HEK293 (cell line): ENCODE measurements at regions not wholly inside any gene's neighbourhood (a gene's known extent, or its start where the extent isn't known, plus 50 kb on each side); places are given as distances from the start of the nearest gene placed in this dataset.

ENCODE experiments used
- CTCF ChIA-PET: fragments of 350-600 bp; formaldehyde crosslinking; extraction: SDS; loops from one replicate; lab custom pipeline; 2021; ENCODE audit warnings: antibody characterized with exemption; lab: Yijun Ruan, JAX
- POLR2A ChIA-PET: fragments of 300-600 bp; formaldehyde crosslinking; extraction: SDS; loops from one replicate; lab custom pipeline; 2020; ENCODE audit warnings: antibody characterized with exemption, inconsistent platforms; lab: Yijun Ruan, JAX
- H3K27ac ChIP-seq: fragments of 200-500 bp; sonication (Bioruptor generic); 2 replicates; pipeline ENCODE4 v1.5.1; 2014; ENCODE audit warnings: low read depth, low read length, control low read depth, inconsistent platforms; ENCODE audit errors: extremely low read depth
- H3K36me3 ChIP-seq, 2 experiments: fragments of 200-500 bp in 1 of 2; sonication (Bioruptor generic) in 1 of 2; 1 replicate in 1 of 2; 2 replicates in 1 of 2; pipeline ENCODE4 v1.5.1; 2014 to 2017; ENCODE audit warnings: inconsistent platforms in 2 of 2, low read length in 2 of 2; ENCODE audit not compliant: control insufficient read depth in 2 of 2, insufficient read depth in 1 of 2
- H3K4me1 ChIP-seq: fragments of 200-500 bp; sonication (Bioruptor generic); 2 replicates; pipeline ENCODE4 v1.5.1; 2014; ENCODE audit warnings: mild to moderate bottlenecking, low read length, inconsistent platforms; ENCODE audit not compliant: control insufficient read depth, insufficient read depth
- H3K4me3 ChIP-seq: 2 replicates; pipeline ENCODE4 v1.5.1; 2011; ENCODE audit warnings: low read depth, mild to moderate bottlenecking, control low read depth, low read length, moderate library complexity
- H3K9me3 ChIP-seq: fragments of 200-500 bp; sonication (Bioruptor generic); 2 replicates; pipeline ENCODE4 v1.5.1; 2014; ENCODE audit warnings: low read depth, low read length, inconsistent platforms; ENCODE audit not compliant: control insufficient read depth, insufficient read depth
- BCL11A ChIP-seq: fragments of 450-650 bp; formaldehyde crosslinking; IDR thresholded peaks from 2 replicates; pipeline ENCODE4 v1.5.1; 2016; ENCODE audit warnings: low read depth, missing biosample characterization, missing genetic modification characterization
- BCL11B ChIP-seq: fragments of 450-650 bp; formaldehyde crosslinking; IDR thresholded peaks from 2 replicates; pipeline ENCODE4 v1.5.1; 2016; ENCODE audit warnings: low read depth, missing biosample characterization, missing genetic modification characterization
- GLIS1 ChIP-seq: fragments of 450-650 bp; formaldehyde crosslinking; IDR thresholded peaks from 2 replicates; pipeline ENCODE4 v1.5.1; 2016; ENCODE audit warnings: missing biosample characterization, missing genetic modification characterization
- PRDM1 ChIP-seq: fragments of 450-650 bp; formaldehyde crosslinking; IDR thresholded peaks from 2 replicates; pipeline ENCODE4; 2016; ENCODE audit warnings: missing biosample characterization, missing genetic modification characterization
- PRDM10 ChIP-seq: fragments of 450-650 bp; formaldehyde crosslinking; IDR thresholded peaks from 2 replicates; pipeline ENCODE4 v1.5.1; 2016; ENCODE audit warnings: missing biosample characterization, missing genetic modification characterization
- ZBTB1 ChIP-seq: fragments of 450-650 bp; formaldehyde crosslinking; IDR thresholded peaks from 2 replicates; pipeline ENCODE4 v1.5.1; 2016; ENCODE audit warnings: missing biosample characterization, missing genetic modification characterization
- ZBTB21 ChIP-seq: fragments of 450-650 bp; formaldehyde crosslinking; IDR thresholded peaks from 2 replicates; pipeline ENCODE4 v1.5.1; 2017; ENCODE audit warnings: missing biosample characterization, missing genetic modification characterization
- ZBTB6 ChIP-seq: fragments of 450-650 bp; formaldehyde crosslinking; IDR thresholded peaks from 2 replicates; pipeline ENCODE4 v1.5.1; 2017; ENCODE audit warnings: missing biosample characterization, missing genetic modification characterization
- ZBTB7A ChIP-seq: fragments of 450-650 bp; formaldehyde crosslinking; IDR thresholded peaks from 2 replicates; pipeline ENCODE4 v1.5.1; 2016; ENCODE audit warnings: low read depth, missing biosample characterization, missing genetic modification characterization
- ZFHX2 ChIP-seq: fragments of 450-650 bp; formaldehyde crosslinking; conservative IDR thresholded peaks from 2 replicates; pipeline ENCODE4 v1.5.1; 2016; ENCODE audit warnings: missing biosample characterization, missing genetic modification characterization
- ZFP3 ChIP-seq: fragments of 450-650 bp; formaldehyde crosslinking; IDR thresholded peaks from 2 replicates; pipeline ENCODE4 v1.5.1; 2016; ENCODE audit warnings: low read depth, missing biosample characterization, missing genetic modification characterization
- ZFP69B ChIP-seq: fragments of 450-650 bp; formaldehyde crosslinking; IDR thresholded peaks from 2 replicates; pipeline ENCODE4 v1.5.1; 2016; ENCODE audit warnings: missing biosample characterization, missing genetic modification characterization
- ZIC2 ChIP-seq: fragments of 450-650 bp; formaldehyde crosslinking; IDR thresholded peaks from 2 replicates; pipeline ENCODE4 v1.5.1; 2016; ENCODE audit warnings: missing biosample characterization, missing genetic modification characterization
- ZNF112 ChIP-seq: fragments of 450-650 bp; formaldehyde crosslinking; IDR thresholded peaks from 2 replicates; pipeline ENCODE4 v1.5.0; 2017; ENCODE audit warnings: missing biosample characterization, missing genetic modification characterization
- ZNF169 ChIP-seq: fragments of 450-650 bp; formaldehyde crosslinking; IDR thresholded peaks from 2 replicates; pipeline ENCODE4 v1.5.1; 2016; ENCODE audit warnings: missing biosample characterization, missing genetic modification characterization
- ZNF174 ChIP-seq: fragments of 450-650 bp; formaldehyde crosslinking; IDR thresholded peaks from 2 replicates; pipeline ENCODE4 v1.5.0; 2017; ENCODE audit warnings: missing biosample characterization, mild to moderate bottlenecking, missing genetic modification characterization
- ZNF184 ChIP-seq: fragments of 450-650 bp; IDR thresholded peaks from 2 replicates; pipeline ENCODE4 v1.5.1; 2018; ENCODE audit warnings: missing biosample characterization, mild to moderate bottlenecking, missing genetic modification characterization
- ZNF214 ChIP-seq: fragments of 450-650 bp; formaldehyde crosslinking; IDR thresholded peaks from 2 replicates; pipeline ENCODE4 v1.5.1; 2017; ENCODE audit warnings: missing biosample characterization, mild to moderate bottlenecking, missing genetic modification characterization, borderline replicate concordance
- ZNF239 ChIP-seq: fragments of 450-650 bp; formaldehyde crosslinking; IDR thresholded peaks from 2 replicates; pipeline ENCODE4 v1.5.1; 2016; ENCODE audit warnings: missing biosample characterization, missing genetic modification characterization
- ZNF24 ChIP-seq: fragments of 450-650 bp; formaldehyde crosslinking; IDR thresholded peaks from 2 replicates; pipeline ENCODE4 v1.5.1; 2016; ENCODE audit warnings: missing biosample characterization, missing genetic modification characterization
- ZNF302 ChIP-seq: fragments of 450-650 bp; formaldehyde crosslinking; IDR thresholded peaks from 2 replicates; pipeline ENCODE4 v1.5.1; 2016; ENCODE audit warnings: missing biosample characterization, missing genetic modification characterization, low read depth
- ZNF335 ChIP-seq: fragments of 450-650 bp; formaldehyde crosslinking; conservative IDR thresholded peaks from 2 replicates; pipeline ENCODE4 v1.5.1; 2016; ENCODE audit warnings: missing biosample characterization, missing genetic modification characterization
- ZNF394 ChIP-seq: fragments of 450-650 bp; formaldehyde crosslinking; IDR thresholded peaks from 2 replicates; pipeline ENCODE4 v1.5.1; 2016; ENCODE audit warnings: missing biosample characterization, missing genetic modification characterization, mild to moderate bottlenecking, moderate library complexity, borderline replicate concordance
- ZNF398 ChIP-seq: fragments of 450-650 bp; formaldehyde crosslinking; IDR thresholded peaks from 2 replicates; pipeline ENCODE4 v1.5.1; 2017; ENCODE audit warnings: missing biosample characterization, missing genetic modification characterization
- ZNF544 ChIP-seq: fragments of 450-650 bp; formaldehyde crosslinking; IDR thresholded peaks from 2 replicates; pipeline ENCODE4 v1.5.0; 2017; ENCODE audit warnings: missing biosample characterization, missing genetic modification characterization
- ZNF558 ChIP-seq: fragments of 450-650 bp; formaldehyde crosslinking; IDR thresholded peaks from 2 replicates; pipeline ENCODE4 v1.5.1; 2016; ENCODE audit warnings: missing biosample characterization, missing genetic modification characterization
- ZNF600 ChIP-seq: fragments of 450-650 bp; formaldehyde crosslinking; IDR thresholded peaks from 2 replicates; pipeline ENCODE4 v1.5.1; 2016; ENCODE audit warnings: missing biosample characterization, missing genetic modification characterization
- ZNF639 ChIP-seq: fragments of 450-650 bp; formaldehyde crosslinking; IDR thresholded peaks from 2 replicates; pipeline ENCODE4 v1.5.1; 2016; ENCODE audit warnings: missing biosample characterization, missing genetic modification characterization
- ZNF692 ChIP-seq: fragments of 450-650 bp; formaldehyde crosslinking; IDR thresholded peaks from 2 replicates; pipeline ENCODE4 v1.5.1; 2016; ENCODE audit warnings: missing biosample characterization, missing genetic modification characterization

GRCh38 chr12:128109636-128110035, 157.3 kb upstream of the TMEM132C start:
- Histone ChIP-seq H3K27ac (no peak overlapping the region), H3K4me1 (no peaks in the 10 kb centered on the region), H3K4me3 (no peak overlapping the region), H3K9me3 (no peaks in the 10 kb centered on the region), H3K36me3 (no peaks in the 10 kb centered on the region)
- CTCF ChIA-PET: no interaction called here
- POLR2A ChIA-PET: no interaction called here
- TF ChIP-seq ZNF302 (tag by site-specific recombination) (no peak), ZNF335 (tag by site-specific recombination) (no peak), BCL11A (tag by site-specific recombination) (no peak), ZFP3 (tag by site-specific recombination) (no peak), ZFP69B (tag by site-specific recombination) (no peak), ZFHX2 (tag by site-specific recombination) (no peak), PRDM10 (tag by site-specific recombination) (no peak), ZNF214 (no peak), ZNF184 (tag by site-specific recombination) (no peak), PRDM1 (no peak), ZNF600 (tag by site-specific recombination) (no peak), ZIC2 (tag by site-specific recombination) (no peak), ZNF692 (no peak), ZBTB7A (tag by site-specific recombination) (no peak), ZBTB1 (tag by site-specific recombination) (no peak)

- H3K4me3 ChIP-seq: no peak overlapping the region
- no peak overlapping the region for H3K27ac ChIP-seq
- ChIA-PET POLR2A (no interaction called here), CTCF (no interaction called here)
- no peaks in the 10 kb centered on the region for H3K9me3 ChIP-seq
- no peaks in the 10 kb centered on the region for H3K4me1 ChIP-seq
- no peaks in the 10 kb centered on the region for H3K36me3 ChIP-seq
- TF ChIP-seq ZNF544 (no peak), ZNF558 (tag by site-specific recombination) (no peak), ZBTB21 (tag by site-specific recombination) (no peak), ZNF24 (tag by site-specific recombination) (no peak), ZNF639 (tag by site-specific recombination) (no peak), ZIC2 (tag by site-specific recombination) (no peak), ZNF112 (tag by site-specific recombination) (no peak), ZNF239 (tag by site-specific recombination) (no peak), ZNF169 (tag by site-specific recombination) (no peak), GLIS1 (tag by site-specific recombination) (no peak), ZNF398 (tag by site-specific recombination) (no peak), ZNF394 (tag by site-specific recombination) (no peak), ZBTB6 (tag by site-specific recombination) (no peak), ZNF174 (no peak), BCL11B (tag by site-specific recombination) (no peak)
These were observed 155.6 kb upstream of the TMEM132C start for GRCh38 chr12:128111333-128111732.
